Thyroid gland (tissue), 4 donors: ENCODE measurements at regions not wholly inside any gene's neighbourhood (a gene's known extent, or its start where the extent isn't known, plus 50 kb on each side); places are given as distances from the start of the nearest gene placed in this dataset.

Experiments
- POLR2A ChIP-seq, 2 donors: fragments of 450-650 bp; IDR thresholded peaks; one replicate each; pipeline ENCODE4 v1.6.1; 2017; ENCODE audit warnings: antibody characterized with exemption in 2 of 2, mild to moderate bottlenecking in 2 of 2, moderate library complexity in 1 of 2
- TF ChIP-seq, protein P1 (sequence below), 6 experiments: fragments of 200-600 bp in 3 of 6; fragments of 450-650 bp in 3 of 6; sonication (generic) in 3 of 6; IDR thresholded peaks; one replicate each; pipeline ENCODE4 v1.5.1; 2016 to 2019; ENCODE audit warnings: antibody characterized with exemption in 6 of 6, mild to moderate bottlenecking in 2 of 6, inconsistent platforms in 1 of 6, moderate library complexity in 1 of 6

DNA sequence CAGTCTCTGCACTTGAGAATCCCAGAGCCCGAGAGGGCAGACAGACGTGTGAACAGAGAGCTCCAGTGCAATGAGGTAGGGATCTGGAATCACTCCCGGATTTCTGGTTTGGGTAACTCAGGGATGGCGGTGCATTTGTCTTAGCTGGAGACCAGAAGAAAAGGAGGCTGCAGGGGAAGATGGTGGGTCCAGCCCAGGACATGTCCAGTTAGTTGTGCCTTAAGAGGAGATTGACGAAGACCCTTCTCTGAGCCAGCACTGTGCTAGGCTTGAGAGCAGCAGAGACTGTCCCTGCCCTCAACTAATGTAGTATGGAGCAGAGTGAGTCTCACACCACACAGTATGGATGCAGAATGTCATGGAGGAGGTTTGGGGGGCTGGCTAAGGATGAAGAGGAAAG lies 150.6 kb upstream of the COPS8 start:
- TF ChIP-seq POLR2A (IDR thresholded peaks at IDR 0.05) = no peak
- TF ChIP-seq, protein P1, sequence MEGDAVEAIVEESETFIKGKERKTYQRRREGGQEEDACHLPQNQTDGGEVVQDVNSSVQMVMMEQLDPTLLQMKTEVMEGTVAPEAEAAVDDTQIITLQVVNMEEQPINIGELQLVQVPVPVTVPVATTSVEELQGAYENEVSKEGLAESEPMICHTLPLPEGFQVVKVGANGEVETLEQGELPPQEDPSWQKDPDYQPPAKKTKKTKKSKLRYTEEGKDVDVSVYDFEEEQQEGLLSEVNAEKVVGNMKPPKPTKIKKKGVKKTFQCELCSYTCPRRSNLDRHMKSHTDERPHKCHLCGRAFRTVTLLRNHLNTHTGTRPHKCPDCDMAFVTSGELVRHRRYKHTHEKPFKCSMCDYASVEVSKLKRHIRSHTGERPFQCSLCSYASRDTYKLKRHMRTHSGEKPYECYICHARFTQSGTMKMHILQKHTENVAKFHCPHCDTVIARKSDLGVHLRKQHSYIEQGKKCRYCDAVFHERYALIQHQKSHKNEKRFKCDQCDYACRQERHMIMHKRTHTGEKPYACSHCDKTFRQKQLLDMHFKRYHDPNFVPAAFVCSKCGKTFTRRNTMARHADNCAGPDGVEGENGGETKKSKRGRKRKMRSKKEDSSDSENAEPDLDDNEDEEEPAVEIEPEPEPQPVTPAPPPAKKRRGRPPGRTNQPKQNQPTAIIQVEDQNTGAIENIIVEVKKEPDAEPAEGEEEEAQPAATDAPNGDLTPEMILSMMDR (IDR thresholded peaks at IDR 0.05) = no peak
